Mesenchymal stem cell (in vitro differentiated cells and primary cell): ENCODE measurements at regions not wholly inside any gene's neighbourhood (a gene's known extent, or its start where the extent isn't known, plus 50 kb on each side); places are given as distances from the start of the nearest gene placed in this dataset.

Experiments
- DNase-seq: peaks from one replicate; pipeline ENCODE4 v3.0.0-alpha.2; 2013
- H2AFZ ChIP-seq: one replicate; pipeline ENCODE4 v1.6.1; 2013; ENCODE audit warnings: low read depth, mild to moderate bottlenecking, control low read depth, inconsistent platforms, low read length, moderate library complexity
- H2AK5ac ChIP-seq: 2 replicates; pipeline ENCODE4 v1.6.1; 2013; ENCODE audit warnings: low read length, moderate library complexity, mild to moderate bottlenecking, inconsistent platforms; ENCODE audit not compliant: severe bottlenecking
- H2BK120ac ChIP-seq: one replicate; pipeline ENCODE4 v1.6.1; 2013; ENCODE audit warnings: low read depth, mild to moderate bottlenecking, inconsistent platforms, low read length, moderate library complexity
- H2BK12ac ChIP-seq, 2 experiments: one replicate each; pipeline ENCODE4 v1.6.1; 2013; ENCODE audit warnings: inconsistent platforms in 2 of 2, low read length in 2 of 2, mild to moderate bottlenecking in 2 of 2, moderate library complexity in 2 of 2, control low read depth in 1 of 2
- H2BK15ac ChIP-seq: one replicate; pipeline ENCODE4 v1.6.1; 2013; ENCODE audit warnings: mild to moderate bottlenecking, low read depth, inconsistent platforms; ENCODE audit not compliant: poor library complexity, severe bottlenecking
- H2BK5ac ChIP-seq: 2 replicates; pipeline ENCODE4 v1.6.1; 2013; ENCODE audit warnings: low read depth, mild to moderate bottlenecking, low read length, control low read depth, inconsistent platforms; ENCODE audit not compliant: poor library complexity, severe bottlenecking
- H3K14ac ChIP-seq, 2 experiments: one replicate each; pipeline ENCODE4 v1.6.1; 2013; ENCODE audit warnings: inconsistent platforms in 2 of 2, low read length in 2 of 2, control low read depth in 1 of 2, mild to moderate bottlenecking in 1 of 2, moderate library complexity in 1 of 2
- H3K18ac ChIP-seq, 2 experiments: one replicate each; pipeline ENCODE4 v1.6.1; 2013; ENCODE audit warnings: inconsistent platforms in 2 of 2, low read length in 2 of 2, control low read depth in 1 of 2, low read depth in 1 of 2, mild to moderate bottlenecking in 1 of 2
- H3K23ac ChIP-seq, 2 experiments: one replicate each; pipeline ENCODE4 v1.6.1; 2013; ENCODE audit warnings: inconsistent platforms in 2 of 2, low read length in 2 of 2, mild to moderate bottlenecking in 2 of 2, moderate library complexity in 2 of 2, control low read depth in 1 of 2
- H3K27ac ChIP-seq: 2 replicates; pipeline ENCODE4 v1.5.1; 2013; ENCODE audit warnings: mild to moderate bottlenecking, moderate library complexity, low read length, control low read depth, inconsistent platforms; ENCODE audit not compliant: poor library complexity, severe bottlenecking
- H3K27me3 ChIP-seq, 2 experiments: 2 replicates each; pipeline versions ENCODE4 v1.6.1 to v1.7.0; 2013; ENCODE audit warnings: low read length in 2 of 2, mild to moderate bottlenecking in 2 of 2, moderate library complexity in 2 of 2, control low read depth in 1 of 2, inconsistent platforms in 1 of 2; ENCODE audit not compliant: control insufficient read depth in 1 of 2, insufficient read depth in 1 of 2
- H3K36me3 ChIP-seq, 2 experiments: 2 replicates each; pipeline versions ENCODE4 v1.6.1 to v1.7.0; 2013; ENCODE audit warnings: low read length in 2 of 2, control low read depth in 1 of 2, inconsistent platforms in 1 of 2, low read depth in 1 of 2, mild to moderate bottlenecking in 1 of 2; ENCODE audit not compliant: insufficient read depth in 2 of 2, control insufficient read depth in 1 of 2
- H3K4ac ChIP-seq, 2 experiments: one replicate each; pipeline ENCODE4 v1.6.1; 2013; ENCODE audit warnings: inconsistent platforms in 2 of 2, low read length in 2 of 2, mild to moderate bottlenecking in 2 of 2, moderate library complexity in 2 of 2, control low read depth in 1 of 2, low read depth in 1 of 2
- H3K4me1 ChIP-seq: 2 replicates; pipeline ENCODE4 v1.6.1; 2013; ENCODE audit warnings: low read depth, low read length, control low read depth; ENCODE audit not compliant: control insufficient read depth, insufficient read depth
- H3K4me2 ChIP-seq: 2 replicates; pipeline ENCODE4 v1.6.1; 2013; ENCODE audit warnings: low read length, mild to moderate bottlenecking, inconsistent platforms; ENCODE audit not compliant: poor library complexity, severe bottlenecking
- H3K4me3 ChIP-seq, 2 experiments: 2 replicates each; pipeline versions ENCODE4 v1.5.1 to v1.7.0; 2013; ENCODE audit warnings: low read length in 2 of 2, mild to moderate bottlenecking in 2 of 2, control low read depth in 1 of 2, low read depth in 1 of 2; ENCODE audit not compliant: insufficient read depth in 1 of 2
- H3K79me1 ChIP-seq: replicated peaks from 2 replicates; pipeline ENCODE4 v1.6.1; 2013; ENCODE audit warnings: mild to moderate bottlenecking, control low read depth, low read length, inconsistent platforms; ENCODE audit not compliant: poor library complexity, severe bottlenecking
- H3K9ac ChIP-seq: 2 replicates; pipeline ENCODE4 v1.7.0; 2013; ENCODE audit warnings: mild to moderate bottlenecking, low read length, moderate library complexity
- H3K9me3 ChIP-seq: 2 replicates; pipeline ENCODE4 v1.7.0; 2013; ENCODE audit warnings: mild to moderate bottlenecking, low read length; ENCODE audit not compliant: control insufficient read depth
- H4K8ac ChIP-seq: one replicate; pipeline ENCODE4 v1.6.1; 2013; ENCODE audit warnings: inconsistent platforms, mild to moderate bottlenecking, low read length, moderate library complexity
- H4K91ac ChIP-seq: one replicate; pipeline ENCODE4 v1.6.1; 2013; ENCODE audit warnings: mild to moderate bottlenecking, low read length, inconsistent platforms
- WGBS: methylation state at CpG from one replicate; pipeline ENCODE4 v1.1.7; 2013; ENCODE audit warnings: mixed read lengths; 5-methylcytosine and 5-hydroxymethylcytosine counted together

- Histone ChIP-seq H4K8ac (no peak overlapping the region), H3K36me3 (no peaks in the 10 kb centered on the region), H3K27ac (no peak overlapping the region), H3K18ac (no peak overlapping the region), H3K14ac (no peak overlapping the region), H2BK12ac (no peak overlapping the region), H3K4me2 (no peak overlapping the region), H3K9ac (no peak overlapping the region), H4K91ac (no peak overlapping the region), H2AK5ac (no peak overlapping the region), H2BK15ac (no peak overlapping the region), H2BK120ac (no peak overlapping the region), H3K9me3 (no peaks in the 10 kb centered on the region), H3K79me1 (no peaks in the 10 kb centered on the region), H2BK5ac (no peak overlapping the region), H3K23ac (no peak overlapping the region), H3K4me1 (no peaks in the 10 kb centered on the region), H3K4me3 (no peak overlapping the region), H3K27me3 (peaks cover 0 to 3% of the 10 kb centered on the region in 2 experiments), H2AFZ (no peak overlapping the region), H3K4ac (no peak overlapping the region)
- no peak for DNase-seq
- WGBS: 56% methylated on average over 1 of the region's 1 CpG
These were observed 342.8 kb downstream of the FOXA2 start for GRCh38 chr20:22241609-22242008.

DNA sequence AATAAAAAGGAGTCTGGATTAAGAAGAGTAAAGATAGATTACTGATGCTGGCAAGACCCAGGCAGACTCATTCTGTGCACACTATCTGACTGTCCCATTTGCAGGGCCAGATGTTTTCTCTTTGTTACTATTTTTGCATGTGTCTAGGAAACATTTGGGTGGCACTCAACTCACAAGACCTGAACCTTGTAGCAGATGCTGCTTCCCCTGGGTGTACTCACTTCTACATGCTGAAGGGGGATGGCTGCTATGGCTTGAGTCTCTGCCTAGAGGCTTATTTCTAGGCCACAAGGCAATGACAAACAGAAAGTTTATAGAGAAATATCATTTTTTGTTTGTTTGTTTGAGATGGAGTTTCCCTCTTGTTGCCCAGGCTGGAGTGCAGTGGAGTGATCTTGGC, 351.4 kb downstream of the FOXA2 start:
- H2BK120ac ChIP-seq: no peak overlapping the region
- no peak overlapping the region for H2BK15ac ChIP-seq
- no peak overlapping the region for H2AFZ ChIP-seq
- no peak overlapping the region for H3K18ac ChIP-seq
- no peak overlapping the region for H4K91ac ChIP-seq
- no peak overlapping the region for H3K9ac ChIP-seq
- no peak overlapping the region for H3K23ac ChIP-seq
- no peaks in the 10 kb centered on the region for H3K4me1 ChIP-seq
- H3K4ac ChIP-seq: no peak overlapping the region
- no peaks in the 10 kb centered on the region for H3K9me3 ChIP-seq
- peaks cover 0 to 2% of the 10 kb centered on the region in 2 experiments for H3K27me3 ChIP-seq
- no peaks in the 10 kb centered on the region for H3K36me3 ChIP-seq
- H4K8ac ChIP-seq: no peak overlapping the region
- no peak overlapping the region for H3K27ac ChIP-seq
- no peak overlapping the region for H3K4me3 ChIP-seq
- H3K79me1 ChIP-seq: no peaks in the 10 kb centered on the region
- H3K14ac ChIP-seq: no peak overlapping the region
- no peak for DNase-seq
- H2BK5ac ChIP-seq: no peak overlapping the region
- H2AK5ac ChIP-seq: no peak overlapping the region
- no peak overlapping the region for H2BK12ac ChIP-seq
- H3K4me2 ChIP-seq: no peak overlapping the region

GRCh38 chr20:22232473-22232872, 351.9 kb downstream of the FOXA2 start:
- Histone ChIP-seq H3K36me3 (no peaks in the 10 kb centered on the region), H3K9me3 (no peaks in the 10 kb centered on the region), H3K4me2 (no peak overlapping the region), H2BK12ac (no peak overlapping the region), H2AK5ac (no peak overlapping the region), H2BK15ac (no peak overlapping the region), H3K4ac (no peak overlapping the region), H3K79me1 (no peaks in the 10 kb centered on the region), H4K8ac (no peak overlapping the region), H3K9ac (no peak overlapping the region), H4K91ac (peak overlapping the region; percentile 39), H2BK120ac (no peak overlapping the region), H3K27ac (no peak overlapping the region), H3K14ac (no peak overlapping the region), H3K23ac (no peak overlapping the region), H3K27me3 (peaks cover 0 to 2% of the 10 kb centered on the region in 2 experiments), H3K18ac (no peak overlapping the region), H2BK5ac (no peak overlapping the region), H2AFZ (no peak overlapping the region), H3K4me3 (no peak overlapping the region), H3K4me1 (no peaks in the 10 kb centered on the region)
- WGBS: 46% methylated on average over 8 of the region's 9 CpGs
- DNase-seq: no peak

DNA sequence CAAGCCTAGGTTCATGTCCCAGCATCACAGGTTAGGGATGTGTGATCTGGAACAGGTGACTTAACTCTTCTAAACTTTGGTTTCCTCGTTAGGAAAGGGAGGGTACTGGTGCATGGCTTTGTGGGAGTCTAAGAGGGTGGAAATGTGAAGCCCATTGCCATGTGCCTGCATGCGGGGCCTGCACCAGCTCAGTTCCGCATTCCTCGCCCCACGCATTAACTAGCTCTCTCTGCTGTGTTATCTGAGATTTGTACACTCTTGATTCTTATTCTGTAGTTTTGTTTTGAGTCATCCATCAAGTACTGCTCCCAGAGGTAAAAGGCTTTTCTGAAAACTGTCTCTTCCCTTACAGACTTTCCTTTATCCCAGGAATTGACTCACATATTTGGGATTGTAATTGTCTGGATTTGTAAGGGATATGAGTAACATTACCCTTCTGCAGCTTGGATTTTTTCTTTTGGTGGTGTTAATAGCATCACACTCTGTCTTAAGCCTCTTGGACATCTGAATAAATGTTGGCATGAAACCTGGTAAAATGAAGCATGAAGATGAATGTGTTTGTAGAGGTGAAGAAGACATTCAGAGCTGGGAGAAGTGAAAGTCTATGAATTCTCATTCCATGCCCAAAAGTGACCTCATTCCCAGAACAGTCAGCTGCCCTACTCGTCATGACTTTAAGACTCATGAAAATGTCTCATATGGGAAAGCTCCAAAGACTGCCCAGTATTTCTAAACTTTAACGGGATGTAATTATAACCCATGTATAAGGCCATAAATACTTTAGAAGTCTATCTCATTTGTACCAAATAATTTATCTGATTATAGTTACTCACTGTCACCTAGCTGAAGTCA, 357.3 kb downstream of the FOXA2 start:
- whole genome bisulfite sequencing: 70% methylated on average over 5 of the region's 7 CpGs

More for the DNA sequence above, 357.3 kb downstream of the FOXA2 start:
- H2BK5ac ChIP-seq: no peak overlapping the region
- H3K9me3 ChIP-seq: no peaks in the 10 kb centered on the region
- no peaks in the 10 kb centered on the region for H3K79me1 ChIP-seq
- no peaks in the 10 kb centered on the region for H3K36me3 ChIP-seq
- no peaks in the 10 kb centered on the region for H3K4me1 ChIP-seq
- no peak overlapping the region for H4K8ac ChIP-seq
- H2AK5ac ChIP-seq: no peak overlapping the region
- no peak overlapping the region for H3K18ac ChIP-seq
- no peak overlapping the region for H2BK15ac ChIP-seq
- no peak overlapping the region for H2BK120ac ChIP-seq
- no peak overlapping the region for H4K91ac ChIP-seq
- H3K4ac ChIP-seq: no peak overlapping the region
- peak overlapping the region in 1 of 2 experiments; percentile 42 for H3K4me3 ChIP-seq
- H3K9ac ChIP-seq: peak overlapping the region; percentile 69
- H3K4me2 ChIP-seq: no peak overlapping the region
- no peak for DNase-seq
- no peak overlapping the region for H2BK12ac ChIP-seq
- H3K27ac ChIP-seq: no peak overlapping the region
- H3K27me3 ChIP-seq: no peaks in the 10 kb centered on the region
- no peak overlapping the region for H3K23ac ChIP-seq
- H2AFZ ChIP-seq: no peak overlapping the region
- H3K14ac ChIP-seq: no peak overlapping the region
